ENCODE measurements at regions not wholly inside any gene's neighbourhood (a gene's known extent, or its start where the extent isn't known, plus 50 kb on each side); places are given as distances from the start of the nearest gene placed in this dataset.
"Not testable (repeated sequence)": the region's sequence is repeated elsewhere in the genome, so short reads cannot be mapped to it uniquely, and the experiment has no call there.

DNA sequence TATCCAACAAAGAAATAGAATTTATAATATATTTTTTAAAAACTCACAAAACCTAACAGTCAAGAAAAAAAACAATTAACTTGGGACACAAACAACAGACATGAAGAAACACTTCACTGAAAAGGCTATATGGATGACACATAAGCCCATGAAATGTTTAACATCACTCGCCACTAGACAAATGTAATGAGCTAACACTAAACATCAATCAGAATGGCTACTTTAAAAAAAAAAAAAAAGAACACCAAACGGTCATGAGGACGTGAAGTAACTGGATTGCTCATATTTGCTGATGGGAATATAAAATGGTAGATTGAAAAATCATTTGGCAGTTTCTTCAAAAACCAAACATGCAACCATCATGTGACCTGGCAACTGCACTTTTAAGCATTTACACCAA, 97.3 kb upstream of the RGPD4 start:
- no peak for DNase-seq

GRCh38 chr2:107730898-107731297, 95.8 kb upstream of the RGPD4 start:
- no peak for DNase-seq

DNA sequence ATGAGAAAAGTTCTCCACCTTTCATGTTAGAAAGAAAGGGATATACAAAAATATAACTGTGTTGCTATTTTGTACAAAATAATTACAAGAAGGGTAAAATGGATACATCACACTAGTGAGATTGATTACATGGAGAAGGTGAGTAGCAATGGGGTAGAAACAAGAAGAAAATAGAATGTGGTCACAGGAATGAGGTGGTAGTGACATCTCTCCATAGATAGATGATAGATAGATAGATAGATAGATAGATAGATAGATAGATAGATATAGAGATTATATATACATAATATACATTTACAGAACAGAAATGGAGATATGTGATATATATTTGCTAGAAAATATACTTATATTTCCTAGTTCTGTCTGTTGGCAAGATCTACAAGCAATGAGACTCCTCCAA, 95.3 kb upstream of the RGPD4 start:
- DNase-seq: no peak

GRCh38 chr2:107735201-107735600, 91.5 kb upstream of the RGPD4 start:
- no peak for DNase-seq

DNA sequence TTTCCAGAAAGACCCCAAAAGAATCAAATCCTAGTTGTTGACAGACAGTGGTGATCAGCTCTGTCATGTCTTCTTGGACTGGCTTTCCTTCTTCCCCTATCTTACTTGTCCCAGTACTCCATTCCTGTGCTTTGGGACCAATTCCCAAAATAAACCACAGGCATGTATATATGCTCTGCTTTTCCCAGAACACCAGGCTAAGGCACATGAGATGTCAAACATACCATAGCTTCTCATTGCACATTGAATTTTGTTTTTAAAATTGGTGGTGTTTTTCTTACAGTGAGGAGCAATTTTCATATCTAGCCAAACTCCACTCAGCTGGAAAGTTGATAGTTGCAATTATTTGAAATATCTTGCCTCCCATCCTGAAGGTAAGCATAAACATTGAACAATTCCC, 88.9 kb upstream of the RGPD4 start:
- no peak for DNase-seq

DNA sequence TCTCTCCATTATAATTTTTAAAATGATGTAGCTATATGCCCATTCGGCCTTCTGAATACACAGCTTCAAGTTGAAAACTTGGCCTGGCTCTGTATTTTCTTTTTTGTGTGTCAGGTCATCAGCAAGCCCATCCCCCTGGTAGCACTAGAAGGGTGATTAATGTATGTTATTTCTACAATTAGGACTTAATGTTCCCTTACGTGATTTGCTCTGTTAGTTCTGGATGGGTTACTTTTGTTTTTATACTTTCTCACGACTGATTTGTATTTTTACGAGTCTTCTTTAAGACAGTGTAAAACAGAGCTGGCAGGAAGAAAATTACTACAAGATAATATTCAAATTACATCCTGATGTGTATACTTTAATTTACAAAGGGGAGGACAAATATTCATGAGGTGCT, 88.4 kb upstream of the RGPD4 start:
- DNase-seq: peak; percentile 18

DNA sequence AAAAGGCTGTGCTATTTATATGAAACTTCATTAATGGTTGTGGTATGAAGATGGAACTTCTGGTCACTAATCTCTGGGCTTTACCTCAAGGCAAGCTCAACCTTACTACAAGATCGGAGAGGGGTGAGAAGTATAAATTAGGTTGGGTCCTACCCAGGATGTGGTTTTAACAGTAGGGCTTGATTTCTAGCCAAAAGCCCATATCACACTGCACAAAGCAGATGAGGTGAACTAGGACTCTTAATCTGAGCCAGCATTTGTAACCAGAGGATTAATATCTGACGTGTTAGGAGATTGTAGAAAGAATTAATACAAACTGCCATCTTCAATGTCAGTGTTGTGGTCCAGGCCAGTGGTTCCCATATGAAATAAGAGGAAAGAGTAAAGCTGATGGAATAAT, 86.4 kb upstream of the RGPD4 start:
- no peak for DNase-seq

DNA sequence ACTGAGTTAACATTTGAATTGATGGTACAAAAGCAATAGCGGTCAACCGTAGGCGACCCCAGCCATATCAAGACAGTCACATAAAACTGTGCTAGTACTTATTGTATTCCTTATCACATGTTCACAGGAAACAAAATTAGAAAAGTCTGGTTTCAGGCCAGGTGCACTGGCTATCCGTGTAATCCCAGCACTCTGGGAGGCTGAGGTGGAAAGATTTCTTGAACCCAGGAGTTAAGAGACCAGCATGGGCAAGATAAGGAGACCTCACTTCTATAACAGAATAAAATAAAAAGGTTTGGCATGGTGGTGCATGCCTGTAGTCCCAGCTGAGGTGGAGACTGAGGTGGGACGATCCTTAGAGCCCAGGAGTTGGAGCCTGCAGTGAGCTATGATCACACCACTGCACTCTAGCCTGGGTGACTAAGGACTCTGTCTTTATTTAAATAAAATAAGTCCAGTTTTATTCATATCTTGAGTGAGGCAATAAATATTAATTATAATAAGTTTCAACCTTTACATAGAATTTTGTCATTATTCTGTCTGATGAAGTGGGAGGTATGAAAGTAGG, 84.1 kb upstream of the RGPD4 start:
- DNase-seq: no peak

DNA sequence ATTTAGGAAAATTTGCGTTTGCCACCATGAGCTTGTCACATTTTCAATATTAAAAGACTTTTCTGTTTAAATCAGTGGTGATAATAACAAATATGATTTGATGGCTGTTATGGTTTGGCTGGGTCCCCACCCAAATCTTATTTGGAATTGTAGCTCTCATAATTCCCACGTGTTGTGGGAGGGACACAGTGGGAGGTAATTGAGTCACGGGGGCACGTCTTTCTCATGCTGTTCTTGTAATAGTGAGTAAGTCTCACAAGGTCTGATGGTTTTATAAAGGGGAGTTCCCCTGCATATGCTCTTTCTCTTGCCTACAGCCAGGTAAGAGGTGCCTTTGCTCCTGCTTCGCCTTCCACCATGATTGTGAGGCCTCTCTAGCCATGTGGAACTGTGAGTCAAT, 83.4 kb upstream of the RGPD4 start:
- DNase-seq: no peak

DNA sequence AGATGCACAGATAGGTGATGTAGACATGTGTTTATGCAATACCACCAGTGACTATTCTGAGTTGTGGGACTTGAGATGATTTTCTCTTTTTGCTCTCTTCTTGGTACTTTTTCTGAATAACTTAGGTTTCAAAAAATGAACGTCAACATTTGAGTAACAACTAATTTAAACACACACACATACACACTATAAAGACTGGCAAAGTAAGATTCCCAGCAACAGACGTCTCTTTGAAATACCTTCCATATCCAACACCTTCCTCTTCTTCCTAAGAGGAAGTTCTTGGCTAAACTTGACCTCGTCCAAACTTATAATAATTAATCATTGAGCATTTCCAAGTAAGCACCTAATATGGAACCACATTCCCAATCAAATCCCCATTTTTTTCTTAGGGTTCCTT, 81.6 kb upstream of the RGPD4 start:
- DNase-seq: no peak

GRCh38 chr2:107746552-107747198, 80.0 kb upstream of the RGPD4 start:
- DNase-seq: not testable (repeated sequence)

DNA sequence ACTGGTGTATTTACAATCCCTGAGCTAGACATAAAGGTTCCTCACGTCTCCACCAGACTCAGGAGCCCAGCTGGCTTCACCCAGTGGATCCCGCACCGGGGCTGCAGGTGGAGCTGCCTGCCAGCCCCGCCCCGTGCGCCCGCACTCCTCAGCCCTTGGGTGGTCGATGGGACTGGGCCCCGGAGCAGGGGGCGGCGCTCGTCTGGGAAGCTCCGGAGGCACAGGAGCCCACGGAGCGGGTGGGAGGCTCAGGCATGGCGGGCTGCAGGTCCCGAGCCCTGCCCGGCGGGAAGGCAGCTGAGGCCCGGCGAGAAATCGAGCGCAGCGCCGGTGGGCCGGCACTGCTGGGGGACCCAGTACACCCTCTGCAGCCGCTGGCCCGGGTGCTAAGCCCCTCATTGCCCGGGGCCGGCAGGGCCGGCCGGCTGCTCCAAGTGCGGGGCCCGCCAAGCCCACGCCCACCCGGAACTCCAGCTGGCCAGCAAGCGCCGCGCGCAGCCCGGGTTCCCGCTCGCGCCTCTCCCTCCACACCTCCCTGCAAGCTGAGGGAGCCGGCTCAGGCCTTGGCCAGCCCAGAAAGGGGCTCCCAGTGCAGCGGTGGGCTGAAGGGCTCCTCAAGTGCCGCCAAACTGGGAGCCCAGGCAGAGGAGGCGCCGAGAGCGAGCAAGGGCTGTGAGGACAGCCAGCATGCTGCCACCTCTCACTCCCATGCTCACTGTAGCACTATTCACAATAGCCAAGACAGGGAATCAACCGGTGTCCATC, 79.3 kb upstream of the RGPD4 start:
- DNase-seq: not testable (repeated sequence)

- no peak for DNase-seq
These were observed 78.6 kb upstream of the RGPD4 start for GRCh38 chr2:107747964-107748583.

DNA sequence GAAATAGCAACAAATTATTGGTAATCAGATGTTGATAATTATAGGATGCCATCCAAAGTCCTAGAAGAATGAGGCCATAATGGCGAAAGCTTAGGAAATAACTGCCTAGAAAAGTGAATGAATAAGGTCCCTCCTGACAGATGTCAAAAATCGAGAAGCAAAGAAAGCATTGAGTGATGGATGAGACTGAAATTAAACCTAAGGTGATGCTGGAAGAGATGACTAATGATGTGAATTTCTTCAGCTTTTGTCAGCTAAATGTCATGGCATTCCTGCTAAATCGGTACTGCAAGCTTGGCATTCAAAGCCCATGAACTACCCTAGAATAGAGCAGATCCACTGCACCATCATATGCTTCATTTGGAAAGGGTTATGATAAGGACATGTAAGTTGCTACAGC, 74.8 kb upstream of the RGPD4 start:
- DNase-seq: no peak

GRCh38 chr2:107753806-107754205, 72.9 kb upstream of the RGPD4 start:
- not testable (repeated sequence) for DNase-seq

DNA sequence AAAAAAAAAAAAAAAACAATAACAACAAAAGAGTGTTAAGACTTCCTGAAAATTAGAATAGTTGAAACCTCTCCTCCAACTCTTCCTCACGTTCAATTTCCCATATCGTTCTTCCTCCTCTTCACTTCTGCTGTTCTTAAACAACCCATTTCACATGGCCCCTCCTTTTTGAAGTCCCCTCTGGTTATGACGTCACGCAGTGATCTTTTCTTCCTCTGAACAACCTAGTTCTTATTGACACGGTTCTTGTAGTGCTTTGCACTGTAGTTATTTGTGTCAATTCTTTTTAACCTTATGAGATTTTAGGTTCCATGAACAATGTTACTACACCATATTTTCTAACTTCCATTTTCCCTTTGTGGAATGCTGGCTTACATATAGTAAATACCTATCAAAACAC, 69.5 kb upstream of the RGPD4 start:
- DNase-seq: no peak

DNA sequence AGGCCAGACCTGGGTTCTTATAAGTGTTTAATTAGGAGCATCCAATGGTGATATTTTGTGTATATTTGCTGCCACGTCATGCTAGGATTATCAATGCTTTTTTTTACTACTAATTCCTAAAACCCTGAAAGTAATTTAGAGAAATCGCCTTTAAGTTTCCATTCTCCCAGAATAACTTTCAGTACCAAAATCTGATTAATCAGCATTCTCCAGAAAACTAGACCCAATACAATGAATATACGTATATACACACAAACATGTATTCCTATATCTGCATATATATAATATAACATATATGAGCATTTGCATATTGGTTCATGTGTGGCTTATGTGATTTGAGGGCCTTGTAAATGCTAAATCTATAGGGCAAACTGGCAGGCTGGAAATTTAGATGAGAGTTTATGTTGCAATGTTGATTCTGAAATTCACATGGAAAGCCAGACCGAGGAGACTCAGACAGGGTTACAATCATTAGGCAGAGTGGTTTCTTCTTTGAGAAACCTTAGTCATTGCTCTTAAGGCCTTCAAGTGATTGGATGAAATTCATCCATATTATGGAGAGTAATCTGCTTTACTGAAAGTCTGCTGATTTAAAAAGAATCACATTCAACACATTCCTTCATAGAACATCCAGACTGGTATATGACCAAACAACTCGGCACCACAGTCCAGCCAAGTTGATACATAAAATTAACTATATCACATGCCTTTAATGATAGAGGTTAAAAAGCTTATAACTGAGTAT, 65.9 kb upstream of the RGPD4 start:
- DNase-seq: no peak

- peak; percentile 59 for DNase-seq
These were observed 54.3 kb upstream of the RGPD4 start for GRCh38 chr2:107772353-107772752.

- DNase-seq: no peak
These were observed 51.5 kb upstream of the RGPD4 start for GRCh38 chr2:107775211-107775610.

DNA sequence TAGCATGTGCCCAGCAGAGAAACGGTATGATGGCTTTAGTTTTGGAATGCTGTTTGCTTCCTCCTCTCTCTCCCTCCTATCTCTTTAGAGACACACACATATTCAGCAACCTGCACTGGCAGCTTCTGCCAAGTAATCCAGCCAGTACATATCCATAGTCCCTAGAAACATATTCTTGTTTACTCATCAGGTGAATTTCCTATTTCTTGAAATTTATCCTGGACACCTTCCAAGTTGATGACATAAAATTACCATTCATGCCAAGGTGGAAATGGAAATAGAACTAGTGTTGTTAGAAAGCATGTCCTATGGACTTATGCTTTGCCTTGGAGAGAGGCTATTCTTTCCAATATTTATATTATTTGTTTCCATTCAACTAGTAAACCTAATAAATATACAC, 50.9 kb upstream of the RGPD4 start:
- DNase-seq: peak; percentile 54

GRCh38 chr2:107776362-107776761, 50.3 kb upstream of the RGPD4 start:
- DNase-seq: peak; percentile 17
